Ishikawa (cell line): ENCODE measurements at regions not wholly inside any gene's neighbourhood (a gene's known extent, or its start where the extent isn't known, plus 50 kb on each side); places are given as distances from the start of the nearest gene placed in this dataset.
A peak's percentile ranks its signal among the peaks of the same experiment; 100 is the strongest.

Source experiments
- CEBPB ChIP-seq: IDR thresholded peaks from 2 replicates; pipeline ENCODE4 v1.6.1; 2012
- CREB1 ChIP-seq: IDR thresholded peaks from 2 replicates; pipeline ENCODE4 v1.6.1; 2012; ENCODE audit warnings: low read depth
- EGR1 ChIP-seq: IDR thresholded peaks from 2 replicates; pipeline ENCODE4 v1.6.1; 2012
- EP300 ChIP-seq: IDR thresholded peaks from 2 replicates; pipeline ENCODE4 v1.6.1; 2012; ENCODE audit warnings: borderline replicate concordance
- FOXM1 ChIP-seq: IDR thresholded peaks from 2 replicates; pipeline ENCODE4 v1.6.1; 2012; ENCODE audit warnings: low read depth, borderline replicate concordance
- MAX ChIP-seq: IDR thresholded peaks from 2 replicates; pipeline ENCODE4 v1.6.1; 2012
- NFIC ChIP-seq: IDR thresholded peaks from 2 replicates; pipeline ENCODE4 v1.6.1; 2012
- RAD21 ChIP-seq: IDR thresholded peaks from 2 replicates; pipeline ENCODE4 v1.6.1; 2012; ENCODE audit warnings: low read depth
- TAF1 ChIP-seq: IDR thresholded peaks from 2 replicates; pipeline ENCODE4 v1.6.1; 2012; ENCODE audit warnings: low read depth, mild to moderate bottlenecking
- TCF12 ChIP-seq: IDR thresholded peaks from 2 replicates; pipeline ENCODE4 v1.6.1; 2012; ENCODE audit warnings: low read depth
- TEAD4 ChIP-seq: IDR thresholded peaks from 2 replicates; pipeline ENCODE4 v1.6.1; 2012
- YY1 ChIP-seq: IDR thresholded peaks from 2 replicates; pipeline ENCODE4 v1.6.1; 2012; ENCODE audit warnings: low read depth
- ZBTB7A ChIP-seq: IDR thresholded peaks from 2 replicates; pipeline ENCODE4 v1.6.1; 2012; ENCODE audit warnings: low read depth
- TF ChIP-seq, protein P1 (sequence below): IDR thresholded peaks from 2 replicates; pipeline ENCODE4 v1.6.1; 2012
- TF ChIP-seq, protein P2 (sequence below): IDR thresholded peaks from 2 replicates; pipeline ENCODE4 v1.6.1; 2012; ENCODE audit warnings: low read depth, mild to moderate bottlenecking

DNA sequence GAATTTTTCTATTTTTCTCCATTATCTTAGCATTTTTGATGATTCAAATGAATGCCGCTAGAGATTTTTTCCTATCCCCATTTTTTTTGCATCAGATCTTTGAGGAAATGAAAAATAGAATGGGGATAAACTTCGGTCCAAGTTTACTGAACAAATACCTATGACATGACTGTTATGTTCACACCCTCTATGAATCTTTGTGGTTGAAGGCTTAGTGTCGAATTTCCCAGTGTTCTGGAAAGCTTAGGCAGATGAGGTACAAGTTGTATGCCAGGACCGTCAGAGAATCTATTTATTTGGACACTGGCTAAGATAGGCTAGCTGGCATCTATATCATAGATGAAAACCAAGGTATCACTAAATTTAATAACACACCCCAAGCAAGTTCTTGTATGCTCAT lies 123.4 kb downstream of the SPCS3 start:
- TF ChIP-seq NFIC (peak; percentile 29; the same call in 1 of the 2 replicates), YY1 (no peak)

- no peak for TF ChIP-seq YY1
- TF ChIP-seq, protein P1, sequence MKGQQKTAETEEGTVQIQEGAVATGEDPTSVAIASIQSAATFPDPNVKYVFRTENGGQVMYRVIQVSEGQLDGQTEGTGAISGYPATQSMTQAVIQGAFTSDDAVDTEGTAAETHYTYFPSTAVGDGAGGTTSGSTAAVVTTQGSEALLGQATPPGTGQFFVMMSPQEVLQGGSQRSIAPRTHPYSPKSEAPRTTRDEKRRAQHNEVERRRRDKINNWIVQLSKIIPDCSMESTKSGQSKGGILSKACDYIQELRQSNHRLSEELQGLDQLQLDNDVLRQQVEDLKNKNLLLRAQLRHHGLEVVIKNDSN, result no peak
- TF ChIP-seq CREB1, result no peak
Observed at GRCh38 chr4:176443646-176444409, 124.1 kb downstream of the SPCS3 start.

DNA sequence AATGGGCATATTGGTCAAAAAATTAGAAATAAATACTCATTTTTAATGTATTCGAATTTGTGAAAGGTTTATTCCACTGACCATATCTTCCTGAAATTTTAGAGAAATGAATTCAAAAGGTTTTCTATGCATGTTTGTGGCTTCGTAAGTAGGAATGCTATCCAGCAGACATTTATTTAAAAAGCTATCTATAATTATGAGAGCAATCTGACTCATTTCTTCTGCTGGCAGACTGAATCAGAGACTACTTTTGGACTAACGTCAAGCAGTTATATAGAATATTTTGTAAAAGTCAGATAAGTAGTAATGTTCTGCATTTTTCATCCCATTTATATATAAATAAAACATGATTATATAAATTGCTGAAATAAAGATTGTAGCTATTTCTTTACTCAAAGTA lies 125.0 kb downstream of the SPCS3 start:
- no peak for TF ChIP-seq FOXM1

- TF ChIP-seq MAX (no peak), ZBTB7A (no peak), EGR1 (no peak), TAF1 (no peak), CEBPB (no peak)
Observed at GRCh38 chr4:176448761-176449160, 129.0 kb downstream of the SPCS3 start.

DNA sequence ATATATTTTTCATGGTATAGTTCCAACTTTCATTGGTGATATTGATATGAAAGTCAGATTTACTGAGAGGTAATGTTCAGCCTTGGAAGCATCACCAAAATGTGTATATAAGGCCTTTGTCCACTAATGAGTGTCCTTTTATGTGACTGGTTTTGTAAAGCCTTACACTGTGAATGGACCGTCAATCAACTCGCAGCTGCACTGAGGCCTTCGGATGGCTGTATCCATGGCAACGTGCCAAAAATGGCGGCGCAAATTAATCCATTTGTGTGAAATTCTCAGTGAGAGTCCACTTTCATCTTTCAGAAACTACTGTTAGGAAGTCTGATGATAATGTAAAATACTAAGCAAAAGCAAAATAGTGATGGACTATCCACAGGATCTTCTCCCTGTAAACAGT lies 131.7 kb downstream of the SPCS3 start:
- TF ChIP-seq ZBTB7A, result no peak

- TF ChIP-seq FOXM1, result no peak
- no peak for TF ChIP-seq TAF1
- no peak for TF ChIP-seq NFIC
- no peak for TF ChIP-seq EGR1
- TF ChIP-seq EP300, result no peak
- TF ChIP-seq CEBPB, result no peak
- TF ChIP-seq, protein P1, result no peak
- TF ChIP-seq ZBTB7A, result no peak
- TF ChIP-seq CREB1, result no peak
- TF ChIP-seq YY1, result no peak
- TF ChIP-seq MAX, result no peak
- TF ChIP-seq, protein P2, sequence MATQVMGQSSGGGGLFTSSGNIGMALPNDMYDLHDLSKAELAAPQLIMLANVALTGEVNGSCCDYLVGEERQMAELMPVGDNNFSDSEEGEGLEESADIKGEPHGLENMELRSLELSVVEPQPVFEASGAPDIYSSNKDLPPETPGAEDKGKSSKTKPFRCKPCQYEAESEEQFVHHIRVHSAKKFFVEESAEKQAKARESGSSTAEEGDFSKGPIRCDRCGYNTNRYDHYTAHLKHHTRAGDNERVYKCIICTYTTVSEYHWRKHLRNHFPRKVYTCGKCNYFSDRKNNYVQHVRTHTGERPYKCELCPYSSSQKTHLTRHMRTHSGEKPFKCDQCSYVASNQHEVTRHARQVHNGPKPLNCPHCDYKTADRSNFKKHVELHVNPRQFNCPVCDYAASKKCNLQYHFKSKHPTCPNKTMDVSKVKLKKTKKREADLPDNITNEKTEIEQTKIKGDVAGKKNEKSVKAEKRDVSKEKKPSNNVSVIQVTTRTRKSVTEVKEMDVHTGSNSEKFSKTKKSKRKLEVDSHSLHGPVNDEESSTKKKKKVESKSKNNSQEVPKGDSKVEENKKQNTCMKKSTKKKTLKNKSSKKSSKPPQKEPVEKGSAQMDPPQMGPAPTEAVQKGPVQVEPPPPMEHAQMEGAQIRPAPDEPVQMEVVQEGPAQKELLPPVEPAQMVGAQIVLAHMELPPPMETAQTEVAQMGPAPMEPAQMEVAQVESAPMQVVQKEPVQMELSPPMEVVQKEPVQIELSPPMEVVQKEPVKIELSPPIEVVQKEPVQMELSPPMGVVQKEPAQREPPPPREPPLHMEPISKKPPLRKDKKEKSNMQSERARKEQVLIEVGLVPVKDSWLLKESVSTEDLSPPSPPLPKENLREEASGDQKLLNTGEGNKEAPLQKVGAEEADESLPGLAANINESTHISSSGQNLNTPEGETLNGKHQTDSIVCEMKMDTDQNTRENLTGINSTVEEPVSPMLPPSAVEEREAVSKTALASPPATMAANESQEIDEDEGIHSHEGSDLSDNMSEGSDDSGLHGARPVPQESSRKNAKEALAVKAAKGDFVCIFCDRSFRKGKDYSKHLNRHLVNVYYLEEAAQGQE, result no peak
Observed at GRCh38 chr4:176453079-176453478, 133.3 kb downstream of the SPCS3 start.

DNA sequence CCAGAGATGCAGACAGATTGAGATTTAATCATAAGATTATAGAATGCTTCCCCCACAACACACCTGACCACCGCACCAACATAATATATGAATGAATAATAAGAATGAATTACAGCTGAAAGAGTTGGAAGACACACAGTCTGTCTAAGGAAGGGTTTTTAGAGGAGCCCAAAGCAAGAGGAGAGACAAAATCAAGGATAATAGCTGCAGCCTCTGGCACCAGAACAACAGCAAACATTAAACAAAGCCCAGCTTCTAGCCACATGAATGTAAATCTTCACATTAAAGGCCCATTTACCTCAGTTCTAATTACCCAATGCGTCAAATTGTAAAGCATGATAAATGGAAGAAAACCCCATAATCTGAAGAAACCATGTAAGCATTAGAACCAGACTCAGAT lies 133.9 kb downstream of the SPCS3 start:
- TF ChIP-seq, protein P2, result no peak
- no peak for TF ChIP-seq NFIC
- TF ChIP-seq TCF12, result no peak
- no peak for TF ChIP-seq TEAD4
- TF ChIP-seq EP300, result no peak
- TF ChIP-seq YY1, result no peak
- TF ChIP-seq, protein P1, result no peak
- no peak for TF ChIP-seq RAD21
- TF ChIP-seq CREB1, result no peak
- TF ChIP-seq ZBTB7A, result no peak
- TF ChIP-seq MAX, result no peak
- no peak for TF ChIP-seq CEBPB
- TF ChIP-seq FOXM1, result no peak
- TF ChIP-seq EGR1, result no peak
- TF ChIP-seq TAF1, result no peak
